Renal cortex interstitium (tissue), 11 donors: ENCODE measurements at regions not wholly inside any gene's neighbourhood (a gene's known extent, or its start where the extent isn't known, plus 50 kb on each side); places are given as distances from the start of the nearest gene placed in this dataset.
A peak's percentile ranks its signal among the peaks of the same experiment; 100 is the strongest.

Source experiments
- DNase-seq, 11 donors: peaks; one replicate each; pipeline ENCODE4 v3.0.0-alpha.2; 2013; ENCODE audit warnings: low read depth in 9 of 11, low spot score in 4 of 11; ENCODE audit errors: extremely low read depth in 1 of 11

- no peak for DNase-seq
Measured at GRCh38 chr12:105805730-105806399, 332.9 kb downstream of the NUAK1 start.

GRCh38 chr12:105806400-105806770 is 332.4 kb downstream of the NUAK1 start:
- DNase-seq, result no peak

GRCh38 chr12:105812366-105812765 is 326.4 kb downstream of the NUAK1 start:
- DNase-seq, result no peak

- DNase-seq, result no peak
Measured at GRCh38 chr12:105813201-105813600, 325.6 kb downstream of the NUAK1 start.

GRCh38 chr12:105814283-105814682 is 324.5 kb downstream of the NUAK1 start:
- no peak for DNase-seq

- DNase-seq, result no peak
Measured at GRCh38 chr12:105819549-105819948, 319.2 kb downstream of the NUAK1 start.

- DNase-seq, result no peak
Measured at GRCh38 chr12:105820429-105821125, 318.2 kb downstream of the NUAK1 start.

GRCh38 chr12:105822131-105823105 is 316.3 kb downstream of the NUAK1 start:
- DNase-seq, result no peak

GRCh38 chr12:105823810-105824209 is 314.9 kb downstream of the NUAK1 start:
- DNase-seq, result no peak

- no peak for DNase-seq
Measured at GRCh38 chr12:105825141-105825540, 313.6 kb downstream of the NUAK1 start.

GRCh38 chr12:105831372-105831771 is 307.4 kb downstream of the NUAK1 start:
- no peak for DNase-seq

- no peak for DNase-seq
Measured at GRCh38 chr12:105832021-105832420, 306.7 kb downstream of the NUAK1 start.

- no peak for DNase-seq
Measured at GRCh38 chr12:105832806-105833205, 305.9 kb downstream of the NUAK1 start.

GRCh38 chr12:105834496-105834895 is 304.3 kb downstream of the NUAK1 start:
- DNase-seq, result no peak

GRCh38 chr12:105835580-105836241 is 303.0 kb downstream of the NUAK1 start:
- DNase-seq, result no peak

- no peak for DNase-seq
Measured at GRCh38 chr12:105836242-105836622, 302.5 kb downstream of the NUAK1 start.

GRCh38 chr12:105839629-105840127 is 299.1 kb downstream of the NUAK1 start:
- DNase-seq, result no peak

- no peak for DNase-seq
Measured at GRCh38 chr12:105840384-105840783, 298.4 kb downstream of the NUAK1 start.

GRCh38 chr12:105841840-105842239 is 296.9 kb downstream of the NUAK1 start:
- peak; percentile 18 to 73 (median 55) for DNase-seq
